T-cell (primary cell): ENCODE measurements at regions not wholly inside any gene's neighbourhood (a gene's known extent, or its start where the extent isn't known, plus 50 kb on each side); places are given as distances from the start of the nearest gene placed in this dataset.
"Not testable (repeated sequence)": the region's sequence is repeated elsewhere in the genome, so short reads cannot be mapped to it uniquely, and the experiment has no call there.

Experiments used
- ATAC-seq, 4 experiments: fragments of 200-7000 bp in 3 of 4; fragments of 150-1000 bp in 1 of 4; cut with Tn5 transposase; replicated peaks in 1 of 4; 1 replicate in 3 of 4; 2 replicates in 1 of 4; pipeline ENCODE4 v1.10.0; 2021; ENCODE audit warnings: moderate library complexity in 3 of 4, mild to moderate bottlenecking in 2 of 4, moderate number of reproducible peaks in 1 of 4
- CTCF ChIA-PET, 2 donors: fragments of 300-600 bp; sonication (Branson Sonifier 250); formaldehyde crosslinking; loops; one replicate each; lab custom pipeline; 2022; ENCODE audit warnings: antibody characterized with exemption in 2 of 2; lab: Charles Lee
- POLR2A ChIA-PET, 2 donors: fragments of 300-600 bp; sonication (Branson Sonifier 250); formaldehyde crosslinking; loops; one replicate each; lab custom pipeline; 2022; ENCODE audit warnings: antibody characterized with exemption in 2 of 2; lab: Charles Lee
- DNase-seq, 35 experiments: peaks; one replicate each; pipeline versions ENCODE4 v3.0.0 to v3.0.0-alpha.2; 2013 to 2023
- H3K27ac ChIP-seq: one replicate; pipeline ENCODE4 v1.5.1; 2013; ENCODE audit warnings: low read length
- H3K27me3 ChIP-seq, 2 experiments: replicated peaks in 1 of 2; 1 replicate in 1 of 2; 2 replicates in 1 of 2; pipeline versions ENCODE4 v1.6.1 to v1.7.0; 2013; ENCODE audit warnings: low read length in 1 of 2, mixed read lengths in 1 of 2; ENCODE audit not compliant: control insufficient read depth in 2 of 2, insufficient read depth in 2 of 2; ENCODE audit errors: extremely low read depth in 1 of 2
- H3K36me3 ChIP-seq, 2 donors: 1 replicate in 1 of 2; 2 replicates in 1 of 2; pipeline versions ENCODE4 v1.6.1 to v1.7.0; 2013; ENCODE audit warnings: low read length in 1 of 2; ENCODE audit not compliant: control insufficient read depth in 2 of 2, insufficient read depth in 1 of 2; ENCODE audit errors: extremely low read depth in 1 of 2
- H3K4me1 ChIP-seq, 2 experiments: 1 replicate in 1 of 2; 2 replicates in 1 of 2; pipeline versions ENCODE4 v1.6.1 to v1.7.0; 2013; ENCODE audit warnings: low read length in 2 of 2, mixed read lengths in 1 of 2; ENCODE audit not compliant: insufficient read depth in 2 of 2, control insufficient read depth in 1 of 2; ENCODE audit errors: extremely low read depth in 1 of 2
- H3K4me3 ChIP-seq, 2 donors: 1 replicate in 1 of 2; 2 replicates in 1 of 2; pipeline versions ENCODE4 v1.5.1 to v1.7.0; 2013; ENCODE audit warnings: mild to moderate bottlenecking in 2 of 2, low read length in 1 of 2, moderate library complexity in 1 of 2; ENCODE audit not compliant: control insufficient read depth in 1 of 2; ENCODE audit errors: extremely low read depth in 1 of 2
- H3K9me3 ChIP-seq: 2 replicates; pipeline ENCODE4 v1.7.0; 2013
- H3K27ac Mint-ChIP-seq, 2 donors: one replicate each; pipeline ENCODE4 v1.8.0; 2020 to 2021; ENCODE audit warnings: mild to moderate bottlenecking in 2 of 2, mixed read lengths in 2 of 2
- H3K27me3 Mint-ChIP-seq, 2 donors: one replicate each; pipeline ENCODE4 v1.8.0; 2021 to 2022; ENCODE audit warnings: mixed read lengths in 2 of 2
- H3K36me3 Mint-ChIP-seq: one replicate; pipeline ENCODE4 v1.8.0; 2021; ENCODE audit warnings: mixed read lengths
- H3K4me1 Mint-ChIP-seq, 3 donors: one replicate each; pipeline ENCODE4 v1.8.0; 2020 to 2022; ENCODE audit warnings: mixed read lengths in 3 of 3, mild to moderate bottlenecking in 1 of 3
- H3K4me3 Mint-ChIP-seq, 3 donors: one replicate each; pipeline ENCODE4 v1.8.0; 2020 to 2022; ENCODE audit warnings: mild to moderate bottlenecking in 3 of 3, mixed read lengths in 3 of 3, moderate library complexity in 3 of 3
- H3K9me3 Mint-ChIP-seq, 3 donors: one replicate each; pipeline ENCODE4 v1.8.0; 2020 to 2022; ENCODE audit warnings: mixed read lengths in 3 of 3
- WGBS: methylation state at CpG from one replicate; pipeline ENCODE4 v1.1.5; 2013; ENCODE audit warnings: missing lambda C conversion rate; ENCODE audit not compliant: insufficient coverage; 5-methylcytosine and 5-hydroxymethylcytosine counted together

GRCh38 chr5:136559651-136560050 lies 194.3 kb upstream of the TRPC7 start:
- no peak for DNase-seq
- CTCF ChIA-PET: no interaction called here
- H3K4me3 Mint-ChIP-seq: no peak overlapping the region

GRCh38 chr5:136547096-136547495 lies 181.8 kb upstream of the TRPC7 start:
- H3K27ac Mint-ChIP-seq, H3K27ac ChIP-seq, H3K9me3 ChIP-seq, H3K4me3 ChIP-seq, CTCF ChIA-PET, DNase-seq, H3K4me3 Mint-ChIP-seq, H3K27me3 Mint-ChIP-seq, H3K36me3 ChIP-seq, H3K27me3 ChIP-seq, H3K4me1 ChIP-seq, POLR2A ChIA-PET, H3K36me3 Mint-ChIP-seq, H3K4me1 Mint-ChIP-seq, ATAC-seq: not testable (repeated sequence)
- H3K9me3 Mint-ChIP-seq: peaks cover 0 to 21% (median 4%) of the 10 kb centered on the region in 3 donors
- WGBS: 90% methylated on average over 2 of the region's 2 CpGs

More at GRCh38 chr5:136559651-136560050, 194.3 kb upstream of the TRPC7 start:
- H3K27me3 Mint-ChIP-seq: no peaks in the 10 kb centered on the region
- whole genome bisulfite sequencing: no CpG with 5 or more reads among the region's 2 CpGs
- H3K4me1 Mint-ChIP-seq: peaks cover 0 to 26% (median 3%) of the 10 kb centered on the region in 3 donors
- H3K27ac Mint-ChIP-seq: no peak overlapping the region
- Histone ChIP-seq H3K9me3 (no peaks in the 10 kb centered on the region), H3K4me1 (peaks cover 0 to 2% of the 10 kb centered on the region in 2 experiments), H3K4me3 (no peak overlapping the region), H3K36me3 (no peaks in the 10 kb centered on the region), H3K27ac (no peak overlapping the region), H3K27me3 (no peaks in the 10 kb centered on the region)
- ATAC-seq: no peak
- no peaks in the 10 kb centered on the region for H3K36me3 Mint-ChIP-seq
- POLR2A ChIA-PET: no interaction called here
- H3K9me3 Mint-ChIP-seq: peaks cover 7 to 19% (median 15%) of the 10 kb centered on the region in 3 donors

DNA sequence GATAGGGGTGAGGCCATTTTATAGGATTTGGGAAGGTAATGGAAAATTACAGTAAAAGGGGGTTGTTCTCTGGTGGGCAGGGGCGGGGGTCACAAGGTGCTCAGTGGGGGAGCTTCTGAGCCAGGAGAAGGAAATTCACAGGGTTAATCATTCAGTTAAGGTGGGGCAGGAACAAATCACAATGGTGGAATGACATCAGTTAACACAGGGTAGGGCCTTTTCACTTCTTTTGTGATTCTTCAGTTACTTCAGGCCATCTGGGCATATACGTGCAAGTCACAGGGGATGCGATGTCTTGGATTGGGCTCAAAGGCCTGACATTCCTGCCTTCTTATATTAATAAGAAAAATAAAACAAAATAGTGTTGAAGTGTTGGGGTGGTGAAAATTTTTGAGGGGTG lies 181.1 kb upstream of the TRPC7 start:
- H3K4me3 Mint-ChIP-seq, DNase-seq, H3K27ac Mint-ChIP-seq, H3K4me3 ChIP-seq, CTCF ChIA-PET, H3K4me1 ChIP-seq, H3K36me3 ChIP-seq, ATAC-seq, H3K36me3 Mint-ChIP-seq, H3K27ac ChIP-seq, POLR2A ChIA-PET, H3K4me1 Mint-ChIP-seq, H3K9me3 ChIP-seq, H3K27me3 ChIP-seq, H3K27me3 Mint-ChIP-seq: not testable (repeated sequence)
- no CpG with 5 or more reads among the region's 3 CpGs for WGBS
- H3K9me3 Mint-ChIP-seq: peaks cover 0 to 27% (median 4%) of the 10 kb centered on the region in 3 donors

GRCh38 chr5:136545031-136545430 lies 179.7 kb upstream of the TRPC7 start:
- H3K4me1 Mint-ChIP-seq, DNase-seq, H3K27me3 Mint-ChIP-seq, H3K36me3 Mint-ChIP-seq, H3K36me3 ChIP-seq, H3K27me3 ChIP-seq, H3K4me3 Mint-ChIP-seq, H3K4me3 ChIP-seq, H3K4me1 ChIP-seq, H3K27ac Mint-ChIP-seq, H3K9me3 ChIP-seq, CTCF ChIA-PET, ATAC-seq, POLR2A ChIA-PET, H3K27ac ChIP-seq: not testable (repeated sequence)
- WGBS: 92% methylated on average over 2 of the region's 5 CpGs
- peaks cover 0 to 24% (median 4%) of the 10 kb centered on the region in 3 donors for H3K9me3 Mint-ChIP-seq

- H3K9me3 Mint-ChIP-seq: peaks cover 2 to 16% (median 4%) of the 10 kb centered on the region in 3 donors
- DNase-seq (no peak), ATAC-seq (no peak)
- no peaks in the 10 kb centered on the region for H3K36me3 ChIP-seq
- no peak overlapping the region for H3K27ac Mint-ChIP-seq
- no peaks in the 10 kb centered on the region for H3K9me3 ChIP-seq
- H3K36me3 Mint-ChIP-seq: no peaks in the 10 kb centered on the region
- WGBS: no CpG with 5 or more reads among the region's 2 CpGs
- POLR2A ChIA-PET: no interaction called here
- H3K4me1 ChIP-seq: no peaks in the 10 kb centered on the region
- CTCF ChIA-PET: interaction anchor here in 1 of 2 donors (0.6 kb wide), 1 partner anchor 22 kb away, joined by 5 read pairs; no protein-coding TSS in a partner anchor
- H3K4me3 Mint-ChIP-seq: no peak overlapping the region
- H3K27ac ChIP-seq: no peak overlapping the region
- no peaks in the 10 kb centered on the region for H3K4me1 Mint-ChIP-seq
- H3K27me3 Mint-ChIP-seq: no peaks in the 10 kb centered on the region
- H3K4me3 ChIP-seq: no peak overlapping the region
- no peaks in the 10 kb centered on the region for H3K27me3 ChIP-seq
These were observed 173.2 kb upstream of the TRPC7 start for GRCh38 chr5:136538534-136538933.

GRCh38 chr5:136529081-136529480 lies 163.7 kb upstream of the TRPC7 start:
- Histone ChIP-seq H3K9me3 (no peaks in the 10 kb centered on the region), H3K4me1 (no peaks in the 10 kb centered on the region), H3K4me3 (no peak overlapping the region), H3K36me3 (no peaks in the 10 kb centered on the region), H3K27ac (no peak overlapping the region), H3K27me3 (no peaks in the 10 kb centered on the region)
- Mint-ChIP-seq H3K27ac (no peak overlapping the region), H3K27me3 (no peaks in the 10 kb centered on the region), H3K4me3 (no peak overlapping the region), H3K4me1 (peaks cover 0 to 3% (median 0%) of the 10 kb centered on the region in 3 donors), H3K9me3 (no peaks in the 10 kb centered on the region), H3K36me3 (no peaks in the 10 kb centered on the region)
- DNase-seq: no peak
- POLR2A ChIA-PET: no interaction called here
- ATAC-seq: no peak
- CTCF ChIA-PET: no interaction called here

GRCh38 chr5:136528481-136529030 lies 163.2 kb upstream of the TRPC7 start:
- POLR2A ChIA-PET: no interaction called here
- Histone ChIP-seq H3K4me3 (no peak overlapping the region), H3K27me3 (no peaks in the 10 kb centered on the region), H3K27ac (no peak overlapping the region), H3K9me3 (no peaks in the 10 kb centered on the region), H3K4me1 (no peaks in the 10 kb centered on the region), H3K36me3 (no peaks in the 10 kb centered on the region)
- CTCF ChIA-PET: no interaction called here
- peaks cover 0 to 3% (median 0%) of the 10 kb centered on the region in 3 donors for H3K4me1 Mint-ChIP-seq
- no peaks in the 10 kb centered on the region for H3K27me3 Mint-ChIP-seq
- H3K9me3 Mint-ChIP-seq: no peaks in the 10 kb centered on the region
- DNase-seq (no peak), ATAC-seq (no peak)
- no CpG with 5 or more reads among the region's 2 CpGs for WGBS
- no peak overlapping the region for H3K4me3 Mint-ChIP-seq
- H3K36me3 Mint-ChIP-seq: no peaks in the 10 kb centered on the region
- no peak overlapping the region for H3K27ac Mint-ChIP-seq
